Glutamatergic neuron (in vitro differentiated cells): ENCODE measurements at regions not wholly inside any gene's neighbourhood (a gene's known extent, or its start where the extent isn't known, plus 50 kb on each side); places are given as distances from the start of the nearest gene placed in this dataset.

ENCODE experiments used
- DNase-seq: peaks from one replicate; pipeline ENCODE4 v3.0.0; 2022
- H3K27ac Mint-ChIP-seq: one replicate; pipeline ENCODE4 v1.8.0; 2020; ENCODE audit warnings: mild to moderate bottlenecking, mixed read lengths, inconsistent platforms; ENCODE audit not compliant: unreplicated experiment
- H3K27me3 Mint-ChIP-seq: one replicate; pipeline ENCODE4 v1.8.0; 2020; ENCODE audit warnings: mild to moderate bottlenecking, moderate library complexity, mixed read lengths, inconsistent platforms; ENCODE audit not compliant: unreplicated experiment
- H3K36me3 Mint-ChIP-seq: one replicate; pipeline ENCODE4 v1.8.0; 2020; ENCODE audit warnings: mild to moderate bottlenecking, mixed read lengths, inconsistent platforms; ENCODE audit not compliant: unreplicated experiment
- H3K4me1 Mint-ChIP-seq: one replicate; pipeline ENCODE4 v1.8.0; 2020; ENCODE audit warnings: mild to moderate bottlenecking, low read depth, mixed read lengths, inconsistent platforms; ENCODE audit not compliant: unreplicated experiment
- H3K4me3 Mint-ChIP-seq: one replicate; pipeline ENCODE4 v1.8.0; 2020; ENCODE audit warnings: mild to moderate bottlenecking, mixed read lengths, inconsistent platforms; ENCODE audit not compliant: unreplicated experiment
- H3K9me3 Mint-ChIP-seq: one replicate; pipeline ENCODE4 v1.8.0; 2020; ENCODE audit warnings: mild to moderate bottlenecking, moderate library complexity, mixed read lengths, inconsistent platforms; ENCODE audit not compliant: unreplicated experiment
- TF ChIP-seq, protein P1 (sequence below): fragments of 200-600 bp; sonication (generic); IDR thresholded peaks from one replicate; pipeline ENCODE4 v1.5.0; 2021; ENCODE audit not compliant: partially characterized antibody, unreplicated experiment

DNA sequence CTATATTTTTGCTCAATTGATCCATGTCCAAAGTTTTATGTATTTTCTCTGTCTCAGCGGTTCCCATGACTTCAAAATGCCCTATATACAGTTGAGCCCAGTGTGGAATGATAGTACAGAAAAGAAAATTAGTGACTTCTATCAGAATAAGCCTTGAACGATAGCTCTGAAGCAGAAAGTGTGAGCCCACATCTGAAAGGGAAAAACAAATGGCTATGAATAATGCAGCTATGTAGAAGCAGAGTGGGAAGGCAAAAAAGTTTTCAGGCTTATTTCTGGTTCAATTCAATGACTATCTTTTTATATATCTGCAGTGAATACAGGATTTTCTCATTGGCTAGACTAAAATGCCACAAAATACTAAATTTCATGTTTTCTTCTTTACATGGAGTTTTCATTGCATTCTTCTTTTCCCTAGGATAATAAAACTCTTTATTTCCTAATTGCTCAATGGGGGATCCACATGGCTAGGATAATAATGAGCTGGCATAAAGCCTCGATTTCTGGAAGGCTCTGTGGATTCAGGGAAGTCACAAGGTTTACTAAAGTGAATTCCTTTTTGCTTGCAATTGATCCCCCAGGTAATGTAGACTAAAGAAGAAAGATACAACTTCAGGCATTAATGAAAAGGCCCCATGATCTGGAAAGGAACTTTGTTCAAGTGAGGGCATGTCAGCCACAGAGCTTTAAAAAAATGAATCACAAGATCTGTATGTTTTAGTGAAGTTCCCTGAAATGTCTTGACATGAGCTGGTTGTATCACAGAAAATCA, 377.0 kb upstream of the RIOK2 start:
- Mint-ChIP-seq H3K27me3 (no peaks in the 10 kb centered on the region), H3K4me3 (no peak overlapping the region), H3K4me1 (no peaks in the 10 kb centered on the region), H3K36me3 (no peaks in the 10 kb centered on the region), H3K27ac (no peak overlapping the region), H3K9me3 (peaks cover 2% of the 10 kb centered on the region)
- no peak for DNase-seq
- TF ChIP-seq, protein P1, sequence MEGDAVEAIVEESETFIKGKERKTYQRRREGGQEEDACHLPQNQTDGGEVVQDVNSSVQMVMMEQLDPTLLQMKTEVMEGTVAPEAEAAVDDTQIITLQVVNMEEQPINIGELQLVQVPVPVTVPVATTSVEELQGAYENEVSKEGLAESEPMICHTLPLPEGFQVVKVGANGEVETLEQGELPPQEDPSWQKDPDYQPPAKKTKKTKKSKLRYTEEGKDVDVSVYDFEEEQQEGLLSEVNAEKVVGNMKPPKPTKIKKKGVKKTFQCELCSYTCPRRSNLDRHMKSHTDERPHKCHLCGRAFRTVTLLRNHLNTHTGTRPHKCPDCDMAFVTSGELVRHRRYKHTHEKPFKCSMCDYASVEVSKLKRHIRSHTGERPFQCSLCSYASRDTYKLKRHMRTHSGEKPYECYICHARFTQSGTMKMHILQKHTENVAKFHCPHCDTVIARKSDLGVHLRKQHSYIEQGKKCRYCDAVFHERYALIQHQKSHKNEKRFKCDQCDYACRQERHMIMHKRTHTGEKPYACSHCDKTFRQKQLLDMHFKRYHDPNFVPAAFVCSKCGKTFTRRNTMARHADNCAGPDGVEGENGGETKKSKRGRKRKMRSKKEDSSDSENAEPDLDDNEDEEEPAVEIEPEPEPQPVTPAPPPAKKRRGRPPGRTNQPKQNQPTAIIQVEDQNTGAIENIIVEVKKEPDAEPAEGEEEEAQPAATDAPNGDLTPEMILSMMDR = no peak

DNA sequence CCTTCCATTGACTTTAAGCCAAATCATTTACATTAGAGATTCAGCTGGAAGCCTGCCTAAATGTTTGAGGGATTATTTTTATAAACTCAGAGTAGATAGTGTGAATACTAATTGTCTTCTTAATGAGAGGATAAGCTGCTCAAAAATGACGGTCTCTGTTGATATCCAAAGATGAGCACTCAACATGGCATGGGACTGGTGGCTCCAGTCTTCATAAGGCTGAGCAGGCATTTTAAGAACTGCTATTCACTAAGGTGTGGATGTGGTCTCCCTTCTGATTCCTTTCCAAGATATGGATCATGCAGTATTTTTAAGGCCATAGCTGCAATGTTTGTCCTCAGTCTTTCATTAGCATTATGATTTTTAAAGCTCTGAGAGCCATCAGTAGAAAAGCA, 377.5 kb upstream of the RIOK2 start:
- TF ChIP-seq, protein P1 = no peak
- no peak for DNase-seq
- no peaks in the 10 kb centered on the region for H3K4me1 Mint-ChIP-seq
- no peaks in the 10 kb centered on the region for H3K27me3 Mint-ChIP-seq
- no peak overlapping the region for H3K4me3 Mint-ChIP-seq
- H3K36me3 Mint-ChIP-seq = peaks cover 3% of the 10 kb centered on the region
- no peaks in the 10 kb centered on the region for H3K9me3 Mint-ChIP-seq
- H3K27ac Mint-ChIP-seq = no peak overlapping the region

DNA sequence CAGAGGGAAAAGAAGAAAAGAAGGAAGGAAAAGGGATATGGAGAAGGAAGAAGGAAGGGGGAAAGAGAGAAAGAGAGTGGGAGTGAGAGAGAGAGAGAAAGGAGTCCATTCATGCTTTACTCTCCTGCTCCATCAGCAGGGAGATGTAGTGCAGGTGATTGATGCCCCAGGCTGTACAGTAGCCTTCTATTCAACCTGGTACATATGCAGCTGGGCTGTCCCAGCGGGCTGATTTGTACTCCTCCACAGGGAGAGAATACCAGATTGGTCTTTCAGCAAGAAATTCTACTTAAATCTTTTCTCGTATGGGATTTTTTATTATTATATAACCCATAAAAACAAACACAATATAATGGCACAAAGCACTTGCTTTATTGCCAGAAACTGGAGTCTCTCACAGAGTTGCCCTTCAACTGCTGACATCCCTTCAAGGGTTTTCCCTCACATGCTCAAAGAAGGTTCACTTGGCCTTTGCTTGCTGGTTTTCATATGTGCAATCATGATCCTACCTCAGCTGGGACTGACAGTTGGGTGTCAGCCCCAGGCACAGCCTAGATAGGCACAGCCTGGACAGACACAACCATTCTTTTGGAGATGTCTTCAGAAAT, 380.1 kb upstream of the RIOK2 start:
- DNase-seq = no peak
- H3K36me3 Mint-ChIP-seq = peaks cover 11% of the 10 kb centered on the region
- H3K4me3 Mint-ChIP-seq = no peak overlapping the region
- no peaks in the 10 kb centered on the region for H3K4me1 Mint-ChIP-seq
- no peaks in the 10 kb centered on the region for H3K27me3 Mint-ChIP-seq
- H3K27ac Mint-ChIP-seq = no peak overlapping the region
- H3K9me3 Mint-ChIP-seq = no peaks in the 10 kb centered on the region
- TF ChIP-seq, protein P1 = no peak

DNA sequence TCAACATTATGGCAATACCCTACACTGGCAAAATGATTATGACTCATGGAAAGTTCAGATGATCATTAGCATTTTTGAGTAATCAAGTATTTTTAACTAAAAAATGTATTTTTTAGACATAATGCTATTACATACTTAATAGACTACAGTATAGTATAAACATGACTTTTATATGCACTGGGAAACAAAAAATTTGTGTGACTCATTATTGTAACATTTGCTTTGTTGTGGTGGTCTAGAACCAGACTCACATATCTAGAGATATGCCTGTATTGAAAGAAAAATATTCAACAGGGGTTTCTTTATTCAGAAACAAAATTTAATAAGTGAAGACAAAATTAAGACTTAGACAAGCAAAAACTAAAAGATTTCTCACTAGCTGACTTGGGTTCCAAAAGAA, 385.3 kb upstream of the RIOK2 start:
- no peak for DNase-seq
- Mint-ChIP-seq H3K4me3 (no peak overlapping the region), H3K36me3 (peaks cover 23% of the 10 kb centered on the region), H3K9me3 (peaks cover 4% of the 10 kb centered on the region), H3K27ac (no peak overlapping the region), H3K27me3 (peaks cover 2% of the 10 kb centered on the region), H3K4me1 (no peaks in the 10 kb centered on the region)
- TF ChIP-seq, protein P1 = no peak

DNA sequence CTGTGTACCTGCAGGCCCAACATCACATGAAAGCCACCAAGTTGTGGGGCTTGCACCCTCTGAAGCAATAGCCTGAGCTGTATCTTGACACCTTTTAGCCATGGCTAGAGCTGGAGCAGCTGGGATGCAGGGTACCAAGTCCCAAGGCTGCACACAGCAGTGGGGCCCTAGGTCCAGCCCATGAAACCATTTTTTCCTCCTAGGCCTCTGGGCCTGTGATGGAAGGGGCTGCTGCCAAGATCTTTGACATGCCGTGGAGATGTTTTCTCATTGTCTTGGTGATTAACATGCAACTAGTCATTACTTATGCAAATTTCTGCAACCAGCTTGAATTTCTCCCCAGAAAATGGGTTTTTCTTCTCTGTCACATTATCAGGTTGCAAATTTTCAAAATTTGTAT, 387.2 kb upstream of the RIOK2 start:
- H3K9me3 Mint-ChIP-seq = peaks cover 4% of the 10 kb centered on the region
- no peak overlapping the region for H3K4me3 Mint-ChIP-seq

More for the DNA sequence above, 387.2 kb upstream of the RIOK2 start:
- H3K27me3 Mint-ChIP-seq = peaks cover 2% of the 10 kb centered on the region
- H3K36me3 Mint-ChIP-seq = peaks cover 23% of the 10 kb centered on the region
- TF ChIP-seq, protein P1 = no peak
- no peak for DNase-seq
- H3K27ac Mint-ChIP-seq = no peak overlapping the region
- no peaks in the 10 kb centered on the region for H3K4me1 Mint-ChIP-seq
